ENCODE measurements at regions not wholly inside any gene's neighbourhood (a gene's known extent, or its start where the extent isn't known, plus 50 kb on each side); places are given as distances from the start of the nearest gene placed in this dataset.

GRCh38 chr12:34390846-34391700 lies 368.8 kb downstream of the ALG10 start:
- TF ChIP-seq CTCF (IDR thresholded peaks at IDR 0.05) (no peak), EP300 (IDR thresholded peaks at IDR 0.05) (no peak), POLR2AphosphoS5 (IDR thresholded peaks at IDR 0.05) (no peak)

Data from stomach (tissue), 4 donors.